Left hindlimb (tissue), 1 donor: ENCODE measurements at regions not wholly inside any gene's neighbourhood (a gene's known extent, or its start where the extent isn't known, plus 50 kb on each side); places are given as distances from the start of the nearest gene placed in this dataset.

ENCODE experiments used
- DNase-seq: peaks from one replicate; pipeline ENCODE4 v3.0.0-alpha.2; 2018

DNA sequence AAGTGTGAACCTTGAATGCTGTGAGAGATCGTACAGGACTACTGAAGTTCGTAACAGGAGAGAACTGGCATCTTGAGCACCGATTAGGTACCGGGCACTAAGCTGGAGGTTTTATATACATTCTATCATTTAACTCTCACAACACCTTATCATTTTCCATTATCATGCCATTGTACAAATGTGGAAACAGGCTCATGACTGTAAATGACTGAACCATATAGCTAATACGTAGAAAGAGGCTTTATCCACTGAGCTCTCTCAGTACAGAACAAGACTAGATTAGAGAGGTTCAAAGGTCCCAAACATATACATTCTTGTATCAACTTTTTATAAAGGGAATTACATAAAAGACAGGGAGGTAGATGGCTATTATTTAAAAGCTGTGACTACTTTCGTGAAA is 130.6 kb downstream of the CEP57L1 start:
- DNase-seq, result no peak

DNA sequence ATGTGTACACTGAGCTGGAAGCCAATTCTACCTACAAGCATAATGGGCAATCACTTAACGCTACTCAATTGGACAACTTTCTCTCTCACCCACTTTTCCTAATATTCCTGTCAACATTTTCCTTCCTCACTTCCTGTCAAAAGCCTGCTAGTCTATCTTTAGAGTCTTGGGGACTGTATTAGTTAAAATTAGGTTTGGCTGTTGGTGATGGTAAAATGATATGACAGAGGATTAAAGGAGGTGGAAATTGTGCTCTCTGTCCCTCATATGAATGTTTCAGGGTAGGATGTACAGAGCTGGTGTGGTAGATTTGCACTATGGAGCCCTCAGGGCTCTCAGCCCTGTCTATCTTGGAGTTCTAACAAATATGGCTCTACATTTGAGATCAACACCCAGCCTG is 129.7 kb downstream of the CEP57L1 start:
- DNase-seq, result no peak

DNA sequence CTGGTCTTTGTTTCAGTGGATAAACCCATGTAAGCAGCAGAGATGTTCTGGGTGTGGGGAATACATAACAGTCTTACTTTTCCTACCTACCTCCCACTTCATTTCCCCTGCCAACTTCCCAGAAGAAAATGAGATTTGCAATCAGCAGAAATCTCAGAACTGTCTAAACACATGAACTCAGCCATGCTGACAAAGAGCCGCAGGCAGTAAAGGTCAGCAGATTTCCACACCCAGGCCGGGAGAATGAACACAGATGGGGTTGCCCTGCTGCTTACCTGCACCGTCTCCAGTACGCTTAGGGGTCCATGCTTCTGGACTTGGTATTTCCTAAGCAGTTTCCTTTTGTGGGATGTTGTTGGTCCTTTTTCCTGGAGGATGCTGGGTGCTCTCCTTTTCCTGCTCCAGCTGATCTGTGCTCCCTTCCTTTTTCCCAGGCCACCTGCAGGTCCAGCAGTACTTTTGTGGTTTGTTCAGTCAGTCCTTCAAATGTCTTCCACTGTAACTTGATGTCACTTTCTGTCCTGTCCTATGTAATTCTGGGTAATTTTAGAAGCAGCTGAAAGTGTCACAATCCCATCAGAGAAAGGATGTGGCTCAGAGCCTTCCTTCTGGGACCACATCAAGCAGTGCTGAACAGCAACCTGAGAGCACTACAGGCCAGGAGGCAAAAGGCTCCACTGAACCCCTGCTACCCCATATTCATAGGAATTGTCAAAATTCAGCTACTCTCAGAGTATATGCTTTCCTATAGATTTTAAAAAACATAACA is 129.0 kb downstream of the CEP57L1 start:
- no peak for DNase-seq

DNA sequence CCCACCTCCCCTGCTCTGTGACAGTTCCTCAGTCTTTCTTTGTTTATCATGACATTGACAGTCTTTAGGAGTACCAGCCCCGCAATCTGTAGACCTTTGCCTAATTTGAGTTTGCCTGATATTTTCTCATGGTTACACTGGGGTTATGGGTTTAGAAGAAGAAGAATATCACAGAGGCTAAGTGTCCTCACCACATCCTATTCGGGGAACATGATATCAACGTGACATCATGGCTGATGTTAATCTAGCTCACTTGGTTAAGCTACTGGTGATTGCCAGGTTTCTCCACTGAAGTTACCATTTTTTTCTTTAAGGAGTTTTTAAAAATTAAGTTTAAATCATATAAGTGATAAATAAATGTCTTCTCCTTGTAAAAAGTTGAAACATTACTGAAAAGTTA is 127.5 kb downstream of the CEP57L1 start:
- DNase-seq, result no peak

DNA sequence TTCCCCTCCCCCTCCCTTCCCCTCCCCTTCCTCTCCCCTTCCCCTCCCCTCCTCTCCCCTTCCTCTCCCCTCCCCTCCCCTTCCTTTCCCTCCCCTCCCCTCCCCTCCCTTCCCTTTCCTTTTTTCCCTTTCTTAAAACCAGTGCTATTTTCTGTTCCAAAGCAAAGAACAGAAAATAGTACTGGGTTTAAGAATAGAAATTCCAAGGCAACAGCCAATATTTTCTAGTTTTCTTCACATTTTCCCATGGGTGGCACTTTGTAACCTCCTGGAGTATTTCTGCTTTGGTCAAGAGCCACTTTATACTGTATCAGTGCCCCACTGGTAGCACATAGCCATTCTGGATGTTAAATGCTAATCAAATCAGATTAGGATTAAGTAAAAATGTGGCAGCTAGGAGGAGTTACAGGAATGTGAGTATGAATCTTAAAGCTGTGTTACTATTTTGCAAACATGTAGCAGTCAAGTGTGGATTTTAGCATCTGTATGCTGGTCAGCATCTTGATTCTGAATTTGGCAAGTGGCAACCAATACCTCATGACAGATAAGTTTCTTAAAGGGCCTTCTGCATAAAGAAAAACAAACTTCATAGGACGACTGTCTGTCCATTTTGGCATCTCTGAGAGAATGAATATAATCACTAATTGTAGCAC is 126.4 kb downstream of the CEP57L1 start:
- no peak for DNase-seq
